ENCODE measurements at regions not wholly inside any gene's neighbourhood (a gene's known extent, or its start where the extent isn't known, plus 50 kb on each side); places are given as distances from the start of the nearest gene placed in this dataset.

GRCh38 chr11:82676483-82677094, 57.1 kb downstream of the FAM181B start:
- DNase-seq, result no peak

DNA sequence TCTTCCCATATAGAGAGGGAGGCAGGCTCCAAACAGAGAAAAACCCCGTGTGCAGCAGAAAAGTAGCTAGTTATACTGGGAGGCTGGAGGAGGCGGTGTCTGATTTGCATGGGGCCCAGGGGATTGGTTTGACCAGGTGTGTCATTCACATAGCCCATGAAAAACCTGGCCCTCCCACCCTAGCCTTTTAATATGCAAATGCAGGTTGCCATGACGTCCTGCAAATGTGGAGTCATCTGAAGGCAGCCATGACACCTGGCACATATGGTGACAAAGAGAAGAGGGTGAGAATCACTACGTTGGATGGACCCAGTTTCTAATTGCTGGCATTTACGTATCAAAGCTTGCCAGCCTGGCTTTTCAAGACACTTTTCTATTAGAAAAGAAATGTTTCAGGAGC, 57.8 kb downstream of the FAM181B start:
- no peak for DNase-seq

DNA sequence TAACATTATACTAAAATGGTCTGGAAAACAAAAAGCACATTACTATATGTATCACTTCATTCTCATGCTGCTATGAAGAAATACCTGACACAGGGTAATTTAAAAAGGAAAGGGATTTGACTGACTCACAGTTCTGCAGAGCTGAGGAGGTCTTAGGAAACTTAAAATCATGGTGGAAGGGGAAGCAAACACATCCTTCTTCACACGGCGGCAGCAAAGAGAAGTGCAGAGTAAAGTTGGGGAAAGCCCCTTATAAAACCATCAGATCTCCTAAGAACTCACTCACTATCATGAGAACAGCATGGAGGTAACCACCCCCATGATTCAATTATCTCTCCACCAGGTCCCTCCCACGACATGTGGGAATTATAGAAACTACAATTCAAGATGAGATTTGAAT, 60.0 kb downstream of the FAM181B start:
- DNase-seq, result no peak

DNA sequence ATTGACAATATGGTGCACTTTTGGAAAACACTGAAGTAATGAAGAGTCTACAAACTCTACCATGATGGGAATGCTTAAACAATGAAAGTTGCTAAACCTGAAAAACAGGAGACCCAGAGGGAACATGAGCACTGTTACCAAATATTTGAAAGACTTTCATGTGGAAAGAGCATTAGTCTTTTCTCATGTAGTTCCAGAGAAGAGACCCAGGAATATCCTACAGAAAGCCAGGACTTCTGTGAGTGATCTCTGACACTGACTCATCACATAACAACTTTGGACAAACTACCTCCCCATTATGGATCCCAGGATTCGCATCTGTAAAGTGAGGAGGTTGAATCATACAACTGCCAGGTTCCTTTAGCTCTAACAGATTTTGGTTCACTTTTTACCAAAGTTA, 62.2 kb downstream of the FAM181B start:
- no peak for DNase-seq

GRCh38 chr11:82663535-82663934, 70.1 kb downstream of the FAM181B start:
- DNase-seq, result no peak

DNA sequence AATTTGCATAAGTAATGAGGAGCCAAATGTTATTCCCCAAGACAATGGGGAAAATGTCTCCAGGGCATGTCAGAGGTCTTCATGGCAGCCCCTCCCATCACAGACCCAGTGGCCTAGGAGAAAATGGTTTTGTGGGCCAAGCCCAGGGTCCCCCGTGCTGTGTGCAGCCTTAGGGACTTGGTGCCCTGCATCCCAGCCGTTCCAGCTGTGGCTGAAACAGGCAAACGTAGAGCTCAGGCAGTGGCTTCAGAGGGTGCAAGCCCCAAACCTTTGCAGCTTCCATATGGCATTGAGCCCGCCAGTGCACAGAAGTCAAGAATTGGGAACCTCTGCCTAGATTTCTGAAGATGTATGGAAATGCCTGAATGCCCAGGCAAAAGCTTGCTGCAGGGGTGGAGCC, 79.9 kb downstream of the FAM181B start:
- DNase-seq, result no peak

GRCh38 chr11:82639251-82639650, 94.4 kb downstream of the FAM181B start:
- DNase-seq, result no peak

DNA sequence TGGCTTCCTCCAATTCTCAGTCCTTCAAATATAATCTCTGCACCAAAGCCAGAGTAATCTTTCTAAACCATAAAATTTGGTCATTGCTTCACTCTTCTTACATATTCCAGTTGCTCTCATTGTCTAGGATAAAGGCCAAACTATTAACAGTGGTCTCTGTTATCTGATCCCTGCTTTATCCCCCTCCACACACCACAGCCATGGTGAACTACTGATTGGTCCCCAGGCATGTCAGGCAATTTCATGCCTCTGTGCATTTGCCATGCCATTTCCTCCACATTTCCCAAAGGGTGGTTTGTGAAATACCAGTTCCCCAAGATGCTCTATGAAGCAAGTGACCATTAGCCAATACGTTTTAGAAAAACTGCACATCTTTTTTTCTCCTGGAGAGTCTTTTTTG, 97.0 kb downstream of the FAM181B start:
- no peak for DNase-seq

- DNase-seq, result no peak
These were observed 99.6 kb downstream of the FAM181B start for GRCh38 chr11:82634091-82634490.

DNA sequence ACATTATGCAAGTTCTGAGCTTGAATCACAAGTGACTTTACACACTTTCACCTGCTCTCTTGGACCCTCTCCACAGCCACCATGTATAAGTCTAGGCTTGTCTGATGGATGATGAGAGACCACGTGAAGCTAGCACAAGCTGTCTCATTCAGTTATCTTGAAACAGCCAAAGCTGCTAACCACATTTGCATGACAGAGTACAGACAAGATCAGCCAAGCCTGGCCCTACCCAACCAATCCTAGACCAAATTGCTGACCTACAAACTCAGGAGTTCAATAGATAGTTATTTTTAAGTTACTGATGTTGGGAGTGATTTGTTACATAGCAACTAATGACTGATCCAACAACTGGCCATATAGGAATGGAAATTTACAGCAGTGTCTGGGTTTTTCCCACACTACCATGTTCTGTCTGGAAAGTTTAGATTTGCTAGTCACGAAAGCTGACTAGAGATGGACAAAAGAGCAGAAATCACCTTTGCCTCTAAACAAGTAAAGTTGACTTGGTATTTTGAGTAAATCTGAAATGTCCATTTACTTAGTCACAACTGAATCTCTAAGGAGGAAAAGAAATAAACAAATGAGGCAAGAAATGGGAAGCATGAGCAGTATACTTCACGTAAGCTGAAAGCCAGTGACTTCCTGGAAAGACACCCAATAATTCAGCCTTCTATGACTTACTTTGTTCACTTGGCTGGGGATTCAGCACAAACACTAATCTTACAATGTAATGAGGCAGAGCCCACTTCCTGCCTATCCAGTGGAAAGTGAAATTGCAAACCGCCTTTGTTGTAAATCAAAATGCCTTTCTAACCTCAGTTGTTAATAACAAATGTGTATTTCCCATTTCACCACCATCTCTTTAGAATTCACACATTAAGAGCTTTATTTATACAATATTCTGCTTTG, 101.7 kb downstream of the FAM181B start:
- DNase-seq, result no peak

DNA sequence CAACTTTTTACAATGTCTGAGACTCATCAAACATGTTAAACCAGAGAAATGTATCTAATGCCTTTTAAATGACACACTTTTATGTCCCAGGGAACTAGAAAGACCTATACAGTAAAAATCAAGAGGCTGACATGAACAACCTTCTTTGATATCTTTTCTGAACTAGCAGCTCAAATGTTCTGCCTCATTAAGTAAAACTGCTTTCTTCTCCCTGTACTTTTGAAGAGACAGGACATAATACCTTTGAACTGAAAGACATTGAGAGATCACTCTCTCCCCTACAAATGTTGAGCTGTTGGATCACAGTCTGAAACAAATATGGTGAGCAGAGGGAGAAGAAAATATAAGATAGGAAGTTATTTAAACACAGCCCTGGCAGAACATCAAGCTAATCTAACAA, 123.0 kb downstream of the FAM181B start:
- DNase-seq, result no peak

DNA sequence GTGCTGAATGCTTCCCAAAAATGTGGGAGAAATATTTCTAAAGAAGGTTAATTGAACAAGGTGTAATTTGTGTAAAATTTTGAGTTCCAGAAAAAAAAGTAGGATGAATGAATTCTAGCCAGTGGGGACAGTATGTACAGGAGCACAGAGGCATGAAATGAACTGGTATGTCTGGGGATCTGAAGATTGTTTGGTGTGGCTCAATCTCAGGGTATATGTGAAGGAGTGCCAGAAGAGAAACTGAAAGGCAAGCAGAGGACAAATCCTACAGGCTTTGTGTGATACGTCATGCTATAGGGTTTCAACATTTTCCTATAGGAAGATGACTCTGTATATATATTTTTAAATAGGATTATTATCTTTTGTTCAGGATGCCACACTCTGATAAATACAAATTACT, 126.9 kb downstream of the FAM181B start:
- DNase-seq, result no peak

- no peak for DNase-seq
These were observed 132.0 kb downstream of the FAM181B start for GRCh38 chr11:82601711-82602110.

- no peak for DNase-seq
These were observed 133.8 kb downstream of the FAM181B start for GRCh38 chr11:82599836-82600235.

DNA sequence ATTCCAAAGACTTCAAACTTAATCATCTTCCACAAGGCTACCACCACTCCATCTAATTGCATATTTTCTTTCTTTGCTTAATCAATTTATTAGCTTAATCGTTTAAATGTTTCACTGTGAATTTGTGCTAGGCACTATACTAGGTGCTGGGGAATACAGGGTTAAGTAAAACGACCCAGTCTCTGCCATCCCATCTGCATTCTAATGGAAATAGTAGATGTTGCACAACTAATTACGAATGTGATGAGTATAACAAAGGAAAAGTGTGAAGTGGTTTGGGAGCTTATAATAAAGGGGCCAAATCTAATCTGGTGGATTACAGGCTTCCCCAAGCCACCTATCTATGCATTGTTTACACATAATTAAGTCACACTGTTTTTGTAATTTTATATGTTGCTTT, 147.1 kb downstream of the FAM181B start:
- no peak for DNase-seq

DNA sequence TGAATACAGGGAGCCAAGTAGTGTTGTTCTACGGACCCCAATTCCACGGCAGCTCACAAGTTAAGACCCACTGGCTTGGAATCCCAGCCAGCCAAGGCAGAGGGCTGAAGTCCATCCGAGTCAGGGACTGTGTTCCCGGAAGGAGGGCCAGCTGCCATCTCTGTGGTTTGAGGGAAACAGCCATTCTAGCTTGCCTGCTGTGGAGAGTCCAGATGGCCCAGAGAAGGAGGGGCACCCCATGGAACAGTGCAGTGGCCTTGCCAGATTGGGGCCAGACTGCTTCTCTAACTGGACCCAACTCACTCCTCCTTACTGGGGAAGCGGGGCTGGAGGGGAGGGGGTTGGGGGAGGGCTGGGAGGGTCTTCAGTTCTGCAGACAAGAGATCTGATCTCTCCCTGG, 156.4 kb downstream of the FAM181B start:
- no peak for DNase-seq

DNA sequence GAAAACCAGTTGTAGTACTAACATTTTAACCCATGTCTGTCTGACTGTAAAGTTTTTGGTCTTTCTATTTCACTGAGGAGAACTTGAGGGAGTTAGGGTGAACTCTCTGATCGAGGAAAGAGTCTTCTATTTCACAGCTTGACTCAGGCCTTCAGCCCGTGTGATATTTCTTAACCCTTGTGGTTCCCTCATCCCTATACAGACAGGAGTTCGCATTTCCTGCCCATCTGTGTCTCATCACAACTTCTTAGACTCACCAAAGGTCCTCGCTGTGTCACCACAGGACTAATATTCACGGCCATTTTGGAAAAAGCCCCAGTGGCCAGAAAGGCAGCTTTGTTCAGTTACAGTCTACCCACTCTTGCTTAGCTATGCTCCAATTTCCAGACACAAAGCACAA, 172.8 kb downstream of the FAM181B start:
- DNase-seq, result no peak

DNA sequence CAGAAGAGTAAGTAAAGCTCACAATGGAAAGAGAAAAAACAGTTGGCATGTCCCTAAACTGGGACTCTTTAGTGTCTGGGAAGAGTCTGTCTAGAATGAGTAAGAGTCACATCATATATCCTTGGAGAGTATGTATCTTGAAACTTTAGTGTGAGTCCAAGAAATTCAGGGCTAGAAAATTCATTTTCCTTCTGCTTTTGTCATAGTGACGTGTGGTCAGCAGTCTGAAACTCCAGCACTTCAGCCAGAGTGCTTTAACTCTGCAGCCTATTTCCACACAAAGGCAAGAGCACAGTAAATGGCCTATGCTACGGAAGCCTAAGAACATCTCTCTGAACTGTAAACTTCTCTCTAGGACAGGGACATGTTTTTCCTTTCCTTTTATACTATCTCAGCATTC, 174.1 kb downstream of the FAM181B start:
- DNase-seq, result no peak

DNA sequence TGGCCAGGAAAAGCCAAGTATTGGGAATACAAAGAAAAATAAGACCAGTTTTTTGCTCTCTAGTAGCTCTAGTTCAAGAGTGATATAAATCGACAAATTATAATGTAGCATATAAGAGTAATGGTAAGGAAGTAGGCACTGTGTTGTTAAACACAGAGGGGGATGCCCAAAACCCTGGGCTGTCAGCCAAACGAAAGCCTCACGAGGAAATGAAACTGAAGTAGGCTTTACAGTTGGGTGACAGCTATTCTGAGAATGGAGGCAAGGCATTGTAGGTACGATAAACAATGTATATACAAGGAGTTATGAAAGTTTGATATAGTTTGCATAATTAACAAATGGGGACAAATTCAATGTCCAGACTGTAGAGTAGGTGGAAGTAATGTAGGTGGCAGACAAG, 176.4 kb downstream of the FAM181B start:
- DNase-seq, result no peak

GRCh38 chr11:82556210-82556609, 177.5 kb downstream of the FAM181B start:
- DNase-seq, result no peak

- no peak for DNase-seq
These were observed 186.8 kb downstream of the FAM181B start for GRCh38 chr11:82546661-82547557.

DNA sequence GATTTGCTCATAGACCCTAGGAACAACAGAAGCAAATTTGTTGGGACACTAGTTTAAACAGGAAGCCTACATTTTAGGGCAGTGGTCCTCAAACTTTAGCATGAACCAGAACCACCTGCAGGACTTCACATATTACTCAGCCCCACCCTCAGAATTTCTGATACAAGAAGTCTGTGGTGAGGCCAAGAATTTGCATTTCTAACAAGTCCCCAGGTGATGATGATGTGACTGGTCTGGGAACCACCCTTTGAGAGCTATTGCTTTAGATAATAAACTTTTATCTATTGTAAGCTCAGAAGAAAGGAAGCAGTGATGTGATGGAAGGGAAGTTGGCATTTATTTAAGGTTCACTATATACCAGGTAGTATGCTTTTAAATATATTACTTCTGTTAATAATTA, 194.0 kb downstream of the FAM181B start:
- no peak for DNase-seq

GRCh38 chr11:82536706-82537105, 197.0 kb downstream of the FAM181B start:
- DNase-seq, result no peak
